ENCODE measurements at regions not wholly inside any gene's neighbourhood (a gene's known extent, or its start where the extent isn't known, plus 50 kb on each side); places are given as distances from the start of the nearest gene placed in this dataset.

DNA sequence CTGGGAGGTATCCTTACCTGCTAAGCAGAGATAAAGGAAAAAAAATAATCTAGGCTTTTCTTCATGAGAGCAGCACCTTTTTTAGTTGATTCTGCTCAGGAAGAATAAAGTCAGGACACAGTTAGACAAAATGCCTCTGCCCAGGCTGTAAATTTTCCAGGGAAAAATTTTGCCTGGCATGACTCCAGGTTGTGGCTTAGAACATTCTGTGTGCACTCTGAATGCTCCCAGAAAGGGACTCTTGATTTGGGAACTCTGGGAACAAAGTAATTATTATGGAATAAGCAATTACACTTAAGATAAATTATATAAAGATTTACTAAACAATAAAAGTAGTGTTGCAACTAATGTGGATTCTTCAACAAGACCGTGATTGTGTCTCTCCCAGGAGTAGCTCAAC lies 826.2 kb upstream of the TENM3 start:
- DNase-seq (ENCODE audit: low spot score) = peak; percentile 13

GRCh38 chr4:181418496-181418895 lies 824.7 kb upstream of the TENM3 start:
- no peak for DNase-seq (ENCODE audit: low spot score)

DNA sequence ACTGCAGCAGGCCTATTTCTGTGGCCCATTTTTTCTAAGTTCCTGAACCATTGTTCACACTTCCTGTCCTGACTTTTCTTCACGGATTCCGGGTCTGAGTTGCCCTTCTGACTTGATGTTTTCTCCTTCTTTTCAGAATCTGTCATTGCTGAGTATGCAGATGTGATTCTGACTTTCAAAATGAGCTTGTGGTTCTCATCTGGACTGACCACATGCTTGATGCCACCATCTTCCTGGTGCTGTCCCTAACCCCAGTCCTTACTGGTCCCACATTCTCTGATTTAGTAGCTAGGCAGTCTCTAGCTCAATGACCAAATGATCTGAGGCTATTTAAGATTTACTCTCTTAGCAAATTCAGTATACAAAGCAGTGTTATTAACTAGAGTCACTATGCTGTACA lies 822.3 kb upstream of the TENM3 start:
- no peak for DNase-seq (ENCODE audit: low spot score)

DNA sequence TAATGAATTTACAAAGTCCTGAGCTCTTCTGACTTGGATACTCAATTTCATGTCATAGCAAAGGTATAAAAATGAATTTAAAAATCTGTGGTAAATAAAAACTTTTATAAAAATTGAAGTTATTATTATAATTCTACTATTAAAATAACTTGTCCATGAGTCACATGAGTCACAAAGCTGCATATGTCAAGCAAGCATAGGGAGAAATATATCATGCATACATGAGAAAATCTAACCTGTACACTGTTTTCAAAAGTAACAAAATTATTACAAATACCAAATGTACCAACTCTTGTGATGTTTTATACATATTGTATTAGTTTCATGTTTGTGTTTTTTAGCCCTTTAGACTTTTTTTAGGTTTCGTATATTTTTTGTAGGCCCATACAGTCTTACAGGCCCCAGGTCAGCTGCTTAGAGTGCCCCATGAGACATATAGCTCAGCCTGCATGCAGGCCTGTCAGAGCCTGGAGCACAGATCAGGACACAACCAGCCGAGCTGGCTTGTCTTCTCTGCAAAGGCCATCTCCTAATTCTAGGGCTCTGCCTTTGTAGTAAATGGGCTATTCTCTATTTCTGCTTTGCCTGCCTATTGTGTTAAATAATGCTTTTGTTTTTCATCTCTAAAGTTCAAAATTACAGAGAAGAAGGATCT lies 818.7 kb upstream of the TENM3 start:
- no peak for DNase-seq (ENCODE audit: low spot score)

GRCh38 chr4:181427076-181427475 lies 816.1 kb upstream of the TENM3 start:
- DNase-seq (ENCODE audit: low spot score) = no peak

- no peak for DNase-seq (ENCODE audit: low spot score)
These were observed 812.2 kb upstream of the TENM3 start for GRCh38 chr4:181431006-181431405.

DNA sequence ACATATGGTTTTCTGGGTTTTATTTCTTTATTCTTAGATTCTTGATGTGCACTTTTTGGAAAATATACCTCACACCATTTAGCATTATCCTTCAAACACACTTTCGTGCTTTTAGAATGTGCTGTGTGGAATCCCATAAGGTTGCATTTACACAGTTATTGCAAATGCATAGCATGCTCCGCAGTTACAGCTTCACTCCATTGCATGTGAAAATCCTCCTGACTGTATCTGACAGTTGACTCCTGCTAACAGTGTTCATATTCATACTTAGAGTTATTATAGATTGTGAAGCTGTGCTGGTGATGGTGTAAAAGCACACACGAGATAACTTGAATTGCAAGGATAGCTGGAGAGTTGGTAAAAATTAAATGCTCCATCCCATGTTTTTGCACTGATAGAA lies 811.5 kb upstream of the TENM3 start:
- no peak for DNase-seq (ENCODE audit: low spot score)

DNA sequence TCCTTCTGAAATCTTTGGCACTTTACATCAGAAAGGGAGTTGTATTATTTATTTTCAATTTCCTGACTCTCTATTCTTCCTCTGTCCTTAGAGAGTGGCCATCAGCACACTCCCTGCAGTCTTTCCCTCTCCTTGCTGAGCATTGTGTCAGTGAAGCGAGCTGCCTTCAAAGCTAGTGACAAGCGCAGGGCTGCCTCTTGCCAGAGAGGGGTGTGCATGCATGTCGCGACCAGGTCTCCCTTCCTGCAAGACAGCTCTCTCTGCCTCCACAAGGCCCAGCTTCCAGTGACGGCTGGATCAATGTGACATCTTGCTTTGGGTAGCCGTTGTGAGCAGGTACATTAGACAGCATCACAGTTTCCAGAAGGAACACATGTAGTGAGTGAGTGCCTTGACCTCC lies 810.9 kb upstream of the TENM3 start:
- DNase-seq (ENCODE audit: low spot score) = no peak

DNA sequence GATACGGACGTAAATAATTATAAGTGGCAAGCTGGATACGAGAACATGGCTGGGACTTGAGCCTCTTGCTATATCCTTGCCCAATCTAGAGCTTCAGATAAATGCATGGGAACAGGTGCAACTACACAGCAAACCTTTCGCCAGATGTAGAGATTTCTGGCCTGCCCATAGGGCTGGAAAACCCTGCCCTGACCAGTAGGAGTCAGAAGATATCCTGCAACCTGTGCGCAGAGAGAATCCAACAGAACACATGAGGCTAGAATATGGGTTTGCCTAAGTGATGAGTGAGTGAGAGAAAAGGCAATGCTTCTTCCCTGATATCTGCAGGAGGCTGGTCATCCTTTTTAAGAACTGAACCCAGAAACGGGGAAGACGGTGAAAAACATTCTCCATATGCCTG lies 805.3 kb upstream of the TENM3 start:
- no peak for DNase-seq (ENCODE audit: low spot score)

DNA sequence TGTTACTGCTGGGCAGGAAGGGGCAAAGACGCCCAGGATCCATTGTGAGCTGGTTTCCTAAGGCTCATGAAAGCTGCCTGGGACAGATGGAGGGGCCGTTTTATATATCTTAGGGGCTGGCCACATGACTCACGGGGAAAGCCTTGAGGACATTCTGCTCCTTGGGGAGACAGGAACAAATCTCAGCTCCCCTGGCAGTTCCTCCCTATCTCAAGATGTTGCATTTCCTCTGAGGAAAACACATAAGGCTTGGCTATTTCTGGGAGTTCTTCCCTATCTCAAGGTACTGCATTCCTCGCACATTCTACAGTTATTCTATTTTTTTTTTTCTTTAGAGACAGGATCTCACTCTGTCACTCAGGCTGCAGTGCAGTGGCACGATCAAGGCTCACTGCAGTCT lies 804.6 kb upstream of the TENM3 start:
- no peak for DNase-seq (ENCODE audit: low spot score)

GRCh38 chr4:181443021-181443420 lies 800.2 kb upstream of the TENM3 start:
- DNase-seq (ENCODE audit: low spot score) = no peak

DNA sequence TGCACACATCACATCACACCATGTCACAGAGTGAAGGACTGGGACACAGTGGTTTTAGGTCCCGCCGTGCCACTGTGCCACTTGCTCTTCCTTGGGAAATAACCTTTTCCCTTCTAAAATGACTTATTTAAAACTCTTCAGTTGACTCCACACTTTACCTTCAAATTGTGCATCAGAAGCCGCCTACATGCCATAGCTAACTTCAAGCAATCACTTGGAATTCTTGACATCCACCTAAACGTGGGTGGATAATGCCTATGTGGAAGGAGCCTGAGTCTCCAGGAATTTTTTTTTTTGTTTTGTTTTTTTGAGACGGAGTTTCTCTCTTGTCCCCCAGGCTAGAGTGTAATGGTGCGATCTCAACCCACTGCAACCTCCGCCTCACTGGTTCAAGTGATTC lies 777.4 kb upstream of the TENM3 start:
- DNase-seq (ENCODE audit: low spot score) = no peak

- DNase-seq (ENCODE audit: low spot score) = no peak
These were observed 774.8 kb upstream of the TENM3 start for GRCh38 chr4:181468451-181468850.

GRCh38 chr4:181470306-181470705 lies 772.9 kb upstream of the TENM3 start:
- DNase-seq (ENCODE audit: low spot score) = no peak

GRCh38 chr4:181475359-181475758 lies 767.8 kb upstream of the TENM3 start:
- DNase-seq (ENCODE audit: low spot score) = no peak

DNA sequence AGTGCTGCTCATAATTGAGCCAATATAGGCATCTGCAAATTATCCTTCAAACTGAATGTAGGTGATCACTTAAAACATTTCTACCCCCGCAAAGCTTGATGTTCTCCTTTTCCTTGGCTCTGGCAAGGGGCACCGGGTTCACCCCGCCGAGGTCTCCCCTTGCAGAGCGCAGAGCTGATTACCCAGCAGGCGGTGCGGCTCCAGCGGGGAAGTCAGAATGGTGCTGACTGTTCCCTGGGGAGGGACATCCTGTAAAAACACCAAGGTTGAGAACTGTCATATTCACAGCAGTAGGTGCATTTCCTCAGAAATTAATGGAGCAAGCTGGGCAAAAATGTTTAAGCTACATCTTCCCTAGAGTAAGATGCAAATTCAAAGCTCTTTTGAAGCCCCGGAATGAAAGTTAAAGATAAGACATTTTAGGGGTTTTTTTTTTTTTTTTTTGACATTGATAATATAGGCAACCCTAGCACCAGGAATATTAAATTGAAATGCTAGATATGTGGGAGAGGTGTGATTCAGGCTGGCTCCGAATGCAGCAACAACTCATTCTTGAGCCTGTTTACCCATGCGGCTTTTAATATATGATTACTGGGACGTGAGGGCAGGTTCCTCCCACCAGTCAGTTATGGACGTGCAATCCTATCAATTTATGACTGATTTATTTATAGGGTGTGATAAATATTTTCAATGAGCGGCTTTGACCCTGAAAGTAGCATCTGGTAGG lies 767.3 kb upstream of the TENM3 start:
- no peak for DNase-seq (ENCODE audit: low spot score)

DNA sequence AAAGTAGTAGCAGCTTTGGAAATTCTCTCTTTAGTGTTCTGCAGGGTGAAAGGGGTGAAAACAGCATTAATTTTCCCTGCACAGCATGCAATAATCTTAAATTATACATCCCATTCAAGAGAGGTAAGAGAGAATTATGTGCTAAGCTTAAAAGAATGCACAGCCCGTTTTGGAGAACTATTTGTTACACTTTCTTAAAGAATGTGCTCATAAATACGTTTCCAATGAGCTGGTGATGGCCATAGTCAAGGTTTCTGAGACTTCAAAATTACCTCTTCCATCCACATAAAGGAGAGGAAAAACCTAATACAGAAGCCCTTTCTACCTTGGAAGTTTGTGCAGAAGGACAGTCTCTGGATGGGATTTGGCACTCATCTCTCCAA lies 766.7 kb upstream of the TENM3 start:
- DNase-seq (ENCODE audit: low spot score) = no peak

- no peak for DNase-seq (ENCODE audit: low spot score)
These were observed 765.6 kb upstream of the TENM3 start for GRCh38 chr4:181477591-181477990.

GRCh38 chr4:181478656-181479055 lies 764.5 kb upstream of the TENM3 start:
- no peak for DNase-seq (ENCODE audit: low spot score)

DNA sequence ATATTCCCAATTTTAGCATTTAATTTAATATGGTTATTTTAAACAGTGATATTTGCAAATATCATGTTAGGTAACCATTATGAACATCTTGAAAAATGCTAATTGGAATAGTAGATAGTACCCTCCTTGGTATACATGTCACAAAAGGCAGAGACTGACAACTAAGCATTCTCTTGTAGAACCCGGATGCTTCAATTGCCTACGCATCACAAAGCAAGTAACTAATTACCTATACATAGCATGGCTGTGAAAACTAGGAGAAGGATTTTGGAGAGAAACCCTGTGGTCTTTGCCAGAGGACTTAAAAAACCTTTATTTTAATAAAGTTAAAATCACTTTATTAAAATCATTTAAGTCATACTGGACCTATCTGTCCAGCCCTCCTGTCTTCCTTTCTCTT lies 764.1 kb upstream of the TENM3 start:
- no peak for DNase-seq (ENCODE audit: low spot score)

DNA sequence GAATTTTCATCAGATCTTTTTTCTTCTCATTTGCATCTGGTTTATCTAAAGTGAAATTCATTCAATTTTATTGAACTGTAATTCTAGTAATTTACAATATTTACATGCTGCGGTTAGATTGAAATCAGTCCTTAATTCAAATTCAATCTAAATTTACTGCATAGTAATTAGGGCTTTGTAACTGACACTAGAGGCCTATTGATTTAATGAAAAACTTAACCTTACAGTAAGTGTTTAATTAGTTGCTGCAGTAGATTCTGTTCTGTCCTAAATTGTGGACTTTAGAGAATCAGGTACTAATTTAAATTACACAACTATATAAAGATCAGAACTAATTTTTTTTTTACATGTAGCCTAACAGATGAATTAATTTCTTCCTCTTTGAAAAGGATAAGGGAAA lies 758.8 kb upstream of the TENM3 start:
- DNase-seq (ENCODE audit: low spot score) = no peak

DNA sequence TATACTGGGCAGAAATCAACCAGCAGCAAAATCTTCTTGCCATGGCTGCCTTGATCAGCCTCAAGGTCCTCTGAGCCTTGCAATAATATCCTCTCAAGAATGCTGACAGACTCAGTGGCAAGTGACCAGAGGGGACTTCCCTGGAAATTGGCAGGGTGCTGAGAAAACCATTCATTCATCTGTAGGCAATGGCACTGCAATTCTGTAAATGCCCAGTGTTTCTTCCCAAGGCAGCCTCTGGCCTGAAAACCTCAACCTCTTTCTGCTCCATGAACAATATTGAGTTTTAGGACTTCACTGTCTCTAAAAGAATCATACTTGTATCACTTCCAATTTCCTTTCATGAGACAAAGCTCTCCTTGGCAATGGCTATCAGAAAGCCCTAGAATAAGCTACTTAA lies 754.3 kb upstream of the TENM3 start:
- DNase-seq (ENCODE audit: low spot score) = peak; percentile 10

DNA sequence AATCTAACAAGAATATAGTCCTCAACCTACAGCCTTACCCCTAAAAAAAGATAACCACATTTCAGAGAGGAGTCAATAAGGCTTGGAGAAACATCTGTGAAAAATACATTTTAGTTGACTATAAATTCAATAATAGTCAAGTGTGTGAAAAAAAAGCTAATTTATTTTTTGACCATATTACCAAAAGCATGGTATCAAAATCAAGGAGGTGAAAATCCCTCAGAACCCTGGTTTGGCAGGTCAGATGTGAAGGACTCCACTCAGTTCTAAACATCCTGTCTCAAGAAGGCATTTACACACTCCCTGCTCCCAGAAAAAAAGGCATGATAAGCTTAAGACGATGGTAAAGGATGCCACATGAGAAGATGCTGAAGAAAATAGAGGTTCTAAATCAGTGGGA lies 745.1 kb upstream of the TENM3 start:
- no peak for DNase-seq (ENCODE audit: low spot score)

DNA sequence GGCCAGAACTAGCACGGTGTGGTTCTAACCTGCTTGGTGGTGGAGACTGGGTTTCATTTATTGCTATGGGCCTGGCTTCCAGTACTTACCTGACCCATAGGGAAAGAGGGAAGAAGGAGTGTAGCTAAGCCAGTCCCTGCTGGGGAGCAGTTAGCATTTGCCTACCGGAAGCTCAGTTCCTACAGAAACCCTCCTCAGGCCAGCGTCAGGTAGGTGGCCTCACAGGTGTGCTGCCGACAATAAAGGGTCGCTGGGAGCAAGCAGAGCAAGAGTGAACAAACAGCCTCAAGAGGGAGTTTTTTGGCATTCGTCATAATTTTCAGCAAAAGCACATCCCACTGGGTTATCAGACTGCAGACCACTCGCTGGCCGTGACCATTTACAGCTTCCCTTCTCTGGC lies 740.6 kb upstream of the TENM3 start:
- DNase-seq (ENCODE audit: low spot score) = no peak
